ENCODE measurements at regions not wholly inside any gene's neighbourhood (a gene's known extent, or its start where the extent isn't known, plus 50 kb on each side); places are given as distances from the start of the nearest gene placed in this dataset.

- TF ChIP-seq MXI1 (IDR thresholded peaks at IDR 0.05; ENCODE audit: low read depth, low read length) (no peak), FOXJ3 (CRISPR knock-in tag; IDR thresholded peaks at IDR 0.05) (no peak), CTCF (IDR thresholded peaks at IDR 0.05) (no peak), TCF12 (IDR thresholded peaks at IDR 0.05) (no peak), RFX5 (IDR thresholded peaks at IDR 0.05; ENCODE audit: low read length) (no peak)
- TF ChIP-seq, protein P1, sequence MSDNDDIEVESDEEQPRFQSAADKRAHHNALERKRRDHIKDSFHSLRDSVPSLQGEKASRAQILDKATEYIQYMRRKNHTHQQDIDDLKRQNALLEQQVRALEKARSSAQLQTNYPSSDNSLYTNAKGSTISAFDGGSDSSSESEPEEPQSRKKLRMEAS (IDR thresholded peaks at IDR 0.05; ENCODE audit: low read depth): no peak
These were observed 313.0 kb upstream of the GRID2 start for GRCh38 chr4:91990726-91991125.

Measured in SK-N-SH (cell line).